Breast epithelium (tissue), 4 donors: ENCODE measurements at regions not wholly inside any gene's neighbourhood (a gene's known extent, or its start where the extent isn't known, plus 50 kb on each side); places are given as distances from the start of the nearest gene placed in this dataset.
A peak's percentile ranks its signal among the peaks of the same experiment; 100 is the strongest.

Experiments
- DNase-seq, 2 donors: peaks; one replicate each; pipeline ENCODE4 v3.0.0-alpha.2; 2019; ENCODE audit warnings: low spot score in 2 of 2
- H3K27ac ChIP-seq, 2 donors: fragments of 200-600 bp; sonication (generic) in 1 of 2; one replicate each; pipeline ENCODE4 v1.5.1; 2016 to 2019; ENCODE audit warnings: mild to moderate bottlenecking in 1 of 2
- H3K27me3 ChIP-seq, 2 donors: fragments of 200-600 bp; sonication (generic) in 1 of 2; one replicate each; pipeline versions ENCODE4 v1.5.1 to v1.6.0; 2017 to 2019; ENCODE audit warnings: control low read depth in 1 of 2, mild to moderate bottlenecking in 1 of 2
- H3K36me3 ChIP-seq: fragments of 200-600 bp; one replicate; pipeline ENCODE4 v1.5.1; 2019
- H3K4me1 ChIP-seq, 2 donors: fragments of 200-600 bp; sonication (generic); one replicate each; pipeline ENCODE4 v1.5.1; 2016 to 2019; ENCODE audit warnings: control low read depth in 1 of 2
- H3K4me3 ChIP-seq, 3 donors: fragments of 200-600 bp; sonication (generic); 1 replicate in 2 of 3; 2 replicates in 1 of 3; pipeline ENCODE4 v1.5.1; 2016 to 2019; ENCODE audit warnings: mild to moderate bottlenecking in 3 of 3, moderate library complexity in 2 of 3
- H3K9me3 ChIP-seq, 2 donors: fragments of 200-600 bp; sonication (generic) in 1 of 2; one replicate each; pipeline ENCODE4 v1.5.1; 2016 to 2019; ENCODE audit warnings: control low read depth in 1 of 2
- CTCF ChIP-seq, 3 donors: fragments of 450-650 bp; IDR thresholded peaks; one replicate each; pipeline ENCODE4 v1.5.1; 2016 to 2017; ENCODE audit warnings: antibody characterized with exemption in 3 of 3, mild to moderate bottlenecking in 3 of 3, moderate library complexity in 3 of 3
- POLR2A ChIP-seq: fragments of 450-650 bp; IDR thresholded peaks from one replicate; pipeline ENCODE4 v1.6.1; 2016; ENCODE audit warnings: antibody characterized with exemption, mild to moderate bottlenecking, moderate library complexity
- POLR2AphosphoS5 ChIP-seq, 3 donors: sonication (generic); formaldehyde crosslinking; IDR thresholded peaks; one replicate each; pipeline ENCODE4 v1.6.1; 2017; ENCODE audit warnings: antibody characterized with exemption in 3 of 3
- intact Hi-C: fragments of 100-400 bp; cut with DNase I; formaldehyde crosslinking; loops from one replicate; pipeline ENCODE4 v1.15.1; 2023; ENCODE audit warnings: low total_unique reads

- intact Hi-C loops = no loop called here
- DNase-seq = no peak
- peak overlapping the region; percentile 2 to 59 (median 32) for H3K4me3 ChIP-seq
- TF ChIP-seq CTCF (IDR thresholded peaks at IDR 0.05) = no peak
- no peak for TF ChIP-seq POLR2A
- TF ChIP-seq POLR2AphosphoS5 (IDR thresholded peaks at IDR 0.05) = no peak
- H3K27ac ChIP-seq = peak overlapping the region in 1 of 2 donors; percentile 43
- no peaks in the 10 kb centered on the region for H3K9me3 ChIP-seq
- H3K4me1 ChIP-seq = no peaks in the 10 kb centered on the region
- no peaks in the 10 kb centered on the region for H3K27me3 ChIP-seq
- H3K36me3 ChIP-seq = no peaks in the 10 kb centered on the region
Measured at GRCh38 chr18:67417864-67418523, 98.5 kb downstream of the DSEL start.

- Histone ChIP-seq H3K36me3 (no peaks in the 10 kb centered on the region), H3K27ac (no peak overlapping the region), H3K27me3 (no peaks in the 10 kb centered on the region), H3K4me1 (no peaks in the 10 kb centered on the region), H3K4me3 (no peak overlapping the region), H3K9me3 (no peaks in the 10 kb centered on the region)
- no peak for DNase-seq
- intact Hi-C loops = no loop called here
- TF ChIP-seq POLR2AphosphoS5 (IDR thresholded peaks at IDR 0.05) (no peak), POLR2A (no peak), CTCF (IDR thresholded peaks at IDR 0.05) (no peak)
Measured at GRCh38 chr18:67411116-67411515, 105.4 kb downstream of the DSEL start.

GRCh38 chr18:67410075-67411070 lies 106.1 kb downstream of the DSEL start:
- H3K27ac ChIP-seq = no peak overlapping the region
- no peaks in the 10 kb centered on the region for H3K4me1 ChIP-seq
- H3K27me3 ChIP-seq = no peaks in the 10 kb centered on the region
- DNase-seq = no peak
- H3K9me3 ChIP-seq = no peaks in the 10 kb centered on the region
- no peak overlapping the region for H3K4me3 ChIP-seq
- H3K36me3 ChIP-seq = no peaks in the 10 kb centered on the region
- TF ChIP-seq CTCF (IDR thresholded peaks at IDR 0.05) (no peak), POLR2A (no peak), POLR2AphosphoS5 (IDR thresholded peaks at IDR 0.05) (no peak)
- intact Hi-C loops = no loop called here

- no peaks in the 10 kb centered on the region for H3K4me1 ChIP-seq
- TF ChIP-seq CTCF (IDR thresholded peaks at IDR 0.05) (no peak), POLR2A (no peak), POLR2AphosphoS5 (IDR thresholded peaks at IDR 0.05) (no peak)
- no peaks in the 10 kb centered on the region for H3K9me3 ChIP-seq
- H3K4me3 ChIP-seq = no peak overlapping the region
- DNase-seq = no peak
- no peaks in the 10 kb centered on the region for H3K36me3 ChIP-seq
- H3K27ac ChIP-seq = no peak overlapping the region
- H3K27me3 ChIP-seq = no peaks in the 10 kb centered on the region
- intact Hi-C loops = no loop called here
Measured at GRCh38 chr18:67408240-67408639, 108.3 kb downstream of the DSEL start.

GRCh38 chr18:67406714-67407113 lies 109.8 kb downstream of the DSEL start:
- H3K27me3 ChIP-seq = no peaks in the 10 kb centered on the region
- no peak for DNase-seq
- H3K27ac ChIP-seq = no peak overlapping the region
- intact Hi-C loops = no loop called here
- H3K4me1 ChIP-seq = no peaks in the 10 kb centered on the region
- H3K9me3 ChIP-seq = no peaks in the 10 kb centered on the region
- H3K36me3 ChIP-seq = no peaks in the 10 kb centered on the region
- H3K4me3 ChIP-seq = no peak overlapping the region
- TF ChIP-seq POLR2AphosphoS5 (IDR thresholded peaks at IDR 0.05) (no peak), CTCF (IDR thresholded peaks at IDR 0.05) (no peak), POLR2A (no peak)
